ENCODE measurements at regions not wholly inside any gene's neighbourhood (a gene's known extent, or its start where the extent isn't known, plus 50 kb on each side); places are given as distances from the start of the nearest gene placed in this dataset.

DNA sequence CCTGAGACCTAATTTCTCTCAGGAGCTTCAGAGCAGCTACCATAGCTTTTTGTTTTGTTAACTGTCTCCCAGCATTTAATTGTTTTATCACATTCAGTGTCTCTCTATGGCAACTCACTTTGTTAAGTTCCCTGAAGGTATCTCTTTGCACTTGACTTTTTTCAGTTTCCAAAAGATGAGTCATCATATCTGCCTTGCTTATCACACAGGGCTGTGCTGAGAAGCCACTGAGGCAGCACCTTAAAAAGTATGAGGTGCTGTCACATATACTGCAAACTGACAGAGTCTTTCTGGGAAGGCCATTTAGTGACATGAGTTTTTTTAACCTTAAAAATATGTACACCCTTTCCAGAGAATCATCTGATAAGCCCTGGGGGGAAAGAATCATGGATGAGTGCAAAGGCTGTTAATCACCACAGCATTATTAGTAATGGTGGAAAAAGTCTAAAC, 56.8 kb downstream of the PPP1R3C start:
- Histone ChIP-seq H3K4me3 (no peak overlapping the region), H3K4me1 (peaks cover 0 to 24% of the 10 kb centered on the region in 2 donors), H3K27ac (peak overlapping the region; percentile 71 to 82), H3K36me3 (no peaks in the 10 kb centered on the region), H3K27me3 (no peaks in the 10 kb centered on the region), H3K9me3 (peaks cover 0 to 10% of the 10 kb centered on the region in 2 donors)
- DNase-seq (ENCODE audit: low spot score), result no peak
- TF ChIP-seq, protein P1, sequence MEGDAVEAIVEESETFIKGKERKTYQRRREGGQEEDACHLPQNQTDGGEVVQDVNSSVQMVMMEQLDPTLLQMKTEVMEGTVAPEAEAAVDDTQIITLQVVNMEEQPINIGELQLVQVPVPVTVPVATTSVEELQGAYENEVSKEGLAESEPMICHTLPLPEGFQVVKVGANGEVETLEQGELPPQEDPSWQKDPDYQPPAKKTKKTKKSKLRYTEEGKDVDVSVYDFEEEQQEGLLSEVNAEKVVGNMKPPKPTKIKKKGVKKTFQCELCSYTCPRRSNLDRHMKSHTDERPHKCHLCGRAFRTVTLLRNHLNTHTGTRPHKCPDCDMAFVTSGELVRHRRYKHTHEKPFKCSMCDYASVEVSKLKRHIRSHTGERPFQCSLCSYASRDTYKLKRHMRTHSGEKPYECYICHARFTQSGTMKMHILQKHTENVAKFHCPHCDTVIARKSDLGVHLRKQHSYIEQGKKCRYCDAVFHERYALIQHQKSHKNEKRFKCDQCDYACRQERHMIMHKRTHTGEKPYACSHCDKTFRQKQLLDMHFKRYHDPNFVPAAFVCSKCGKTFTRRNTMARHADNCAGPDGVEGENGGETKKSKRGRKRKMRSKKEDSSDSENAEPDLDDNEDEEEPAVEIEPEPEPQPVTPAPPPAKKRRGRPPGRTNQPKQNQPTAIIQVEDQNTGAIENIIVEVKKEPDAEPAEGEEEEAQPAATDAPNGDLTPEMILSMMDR (IDR thresholded peaks at IDR 0.05), result no peak

DNA sequence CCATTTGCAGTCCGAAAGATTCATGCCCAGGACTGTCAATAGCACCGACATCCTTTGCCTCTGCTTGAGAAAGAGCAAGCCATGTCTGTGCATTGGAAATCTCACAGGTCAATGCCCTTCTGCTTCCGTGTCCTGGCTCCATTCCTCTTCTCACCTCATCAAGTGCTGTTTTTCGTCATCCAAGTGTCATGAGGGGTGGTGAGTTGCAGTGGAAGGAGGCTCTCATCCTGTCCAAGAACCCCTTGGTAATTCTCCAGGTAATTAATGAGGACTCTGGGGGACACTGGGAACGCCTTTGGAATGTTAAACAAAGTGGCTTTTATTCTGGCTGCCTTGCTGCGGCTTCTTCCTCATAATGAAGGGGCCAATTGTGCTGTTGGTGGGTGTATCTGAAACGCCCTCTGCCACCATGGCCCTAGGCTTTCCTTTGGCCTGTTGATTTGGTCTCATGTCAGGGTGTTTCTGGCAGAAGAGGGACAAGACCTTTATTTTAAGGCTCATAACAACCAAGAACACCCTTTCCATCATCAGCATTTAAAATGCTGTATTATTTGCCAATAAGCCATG, 57.7 kb downstream of the PPP1R3C start:
- peak overlapping the region; percentile 71 to 82 for H3K27ac ChIP-seq
- no peaks in the 10 kb centered on the region for H3K36me3 ChIP-seq
- H3K4me3 ChIP-seq, result no peak overlapping the region
- peaks cover 0 to 3% of the 10 kb centered on the region in 2 donors for H3K9me3 ChIP-seq
- H3K27me3 ChIP-seq, result no peaks in the 10 kb centered on the region
- TF ChIP-seq, protein P1 (IDR thresholded peaks at IDR 0.05), result no peak
- H3K4me1 ChIP-seq, result peaks cover 0 to 24% of the 10 kb centered on the region in 2 donors
- DNase-seq (ENCODE audit: low spot score), result no peak

DNA sequence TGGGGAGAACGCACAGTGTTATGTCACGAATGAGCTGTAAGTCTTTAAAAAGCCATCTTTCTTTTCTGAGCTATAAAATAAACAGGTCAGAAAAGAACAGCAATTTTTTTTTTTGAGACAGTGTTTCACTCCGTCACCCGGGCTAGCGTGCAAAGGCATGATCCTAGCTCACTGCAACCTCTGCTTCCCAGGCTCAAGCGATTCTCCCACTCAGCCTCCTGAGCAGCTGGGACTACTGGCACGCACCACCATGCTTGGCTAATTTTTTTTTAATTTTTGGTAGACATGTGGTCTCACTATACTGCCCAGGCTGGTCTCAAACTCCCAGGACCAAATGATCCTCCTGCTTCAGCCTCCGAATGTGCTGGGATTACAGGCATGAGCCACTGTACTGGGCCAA, 58.6 kb downstream of the PPP1R3C start:
- no peaks in the 10 kb centered on the region for H3K9me3 ChIP-seq
- no peaks in the 10 kb centered on the region for H3K36me3 ChIP-seq
- no peak overlapping the region for H3K4me3 ChIP-seq
- TF ChIP-seq, protein P1 (IDR thresholded peaks at IDR 0.05), result no peak
- no peak for DNase-seq (ENCODE audit: low spot score)
- peaks cover 0 to 24% of the 10 kb centered on the region in 2 donors for H3K4me1 ChIP-seq
- no peaks in the 10 kb centered on the region for H3K27me3 ChIP-seq
- H3K27ac ChIP-seq, result peak overlapping the region; percentile 71 to 82

DNA sequence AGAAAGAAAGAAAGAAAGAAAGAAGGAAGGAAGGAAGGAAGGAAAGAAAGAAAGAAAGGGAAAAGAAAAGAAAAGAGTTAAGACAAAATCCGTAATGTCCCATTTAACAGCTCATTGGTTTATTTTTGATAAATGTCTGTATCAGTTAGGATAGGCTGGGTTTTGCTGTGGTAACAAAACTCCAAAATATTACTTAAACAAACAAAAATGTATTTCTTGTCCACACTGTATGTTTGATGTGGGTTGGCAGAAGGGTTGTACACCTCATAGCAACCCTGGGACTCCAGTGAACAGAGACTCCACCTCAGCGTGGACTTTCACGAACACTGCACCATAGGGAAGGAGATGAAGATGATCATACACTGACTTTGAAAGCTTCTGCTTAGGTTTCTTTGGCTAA, 59.6 kb downstream of the PPP1R3C start:
- H3K9me3 ChIP-seq, result no peaks in the 10 kb centered on the region
- H3K4me1 ChIP-seq, result peaks cover 0 to 24% of the 10 kb centered on the region in 2 donors
- no peak overlapping the region for H3K4me3 ChIP-seq
- H3K27me3 ChIP-seq, result no peaks in the 10 kb centered on the region
- TF ChIP-seq, protein P1 (IDR thresholded peaks at IDR 0.05), result no peak
- DNase-seq (ENCODE audit: low spot score), result no peak
- H3K27ac ChIP-seq, result no peak overlapping the region
- H3K36me3 ChIP-seq, result no peaks in the 10 kb centered on the region

DNA sequence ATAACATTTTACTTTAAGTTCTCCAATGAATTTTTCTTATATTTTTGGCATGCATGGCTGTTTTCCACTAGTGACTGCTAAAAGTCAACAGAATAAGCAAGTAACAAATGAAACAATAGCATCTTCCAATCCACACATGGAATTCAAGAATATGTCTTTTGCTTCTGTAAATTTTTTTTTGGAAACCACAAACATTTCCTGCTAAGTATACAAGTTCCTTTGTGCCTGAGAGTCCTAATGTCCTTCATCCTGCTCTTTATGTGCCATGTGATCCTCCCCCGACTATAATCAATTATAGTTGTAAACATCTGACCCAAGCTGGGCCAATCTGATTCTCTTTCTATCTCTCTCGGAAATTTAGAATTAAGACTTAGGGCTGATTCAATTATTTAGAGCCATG, 61.2 kb downstream of the PPP1R3C start:
- no peak for DNase-seq (ENCODE audit: low spot score)
- Histone ChIP-seq H3K27me3 (no peaks in the 10 kb centered on the region), H3K9me3 (no peaks in the 10 kb centered on the region), H3K36me3 (no peaks in the 10 kb centered on the region), H3K4me3 (no peak overlapping the region), H3K4me1 (peaks cover 0 to 24% of the 10 kb centered on the region in 2 donors), H3K27ac (no peak overlapping the region)
- TF ChIP-seq, protein P1 (IDR thresholded peaks at IDR 0.05), result no peak

DNA sequence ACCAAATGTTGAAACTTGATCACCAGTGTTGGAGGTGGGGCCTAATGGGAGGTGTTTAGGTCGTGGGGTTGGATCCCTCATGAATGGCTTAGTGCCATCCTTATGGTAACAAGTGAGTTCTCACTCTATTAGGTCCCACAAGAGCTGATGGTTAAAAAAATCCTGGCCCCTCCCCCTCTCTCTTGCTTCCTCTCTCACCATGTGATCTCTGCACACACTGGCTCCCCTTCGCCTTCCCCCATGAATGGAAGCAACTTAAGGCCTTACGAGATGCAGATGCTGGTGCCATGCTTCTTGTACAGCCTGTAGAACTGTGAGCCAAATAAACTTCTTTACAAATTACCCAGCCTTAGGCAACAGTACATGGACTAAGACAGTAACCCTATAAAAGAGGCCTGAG, 62.7 kb downstream of the PPP1R3C start:
- TF ChIP-seq, protein P1 (IDR thresholded peaks at IDR 0.05), result no peak
- no peaks in the 10 kb centered on the region for H3K36me3 ChIP-seq

More for the DNA sequence above, 62.7 kb downstream of the PPP1R3C start:
- no peaks in the 10 kb centered on the region for H3K9me3 ChIP-seq
- H3K27me3 ChIP-seq, result no peaks in the 10 kb centered on the region
- peaks cover 0 to 14% of the 10 kb centered on the region in 2 donors for H3K4me1 ChIP-seq
- no peak overlapping the region for H3K4me3 ChIP-seq
- DNase-seq (ENCODE audit: low spot score), result no peak
- no peak overlapping the region for H3K27ac ChIP-seq
